MM.1S (cell line): ENCODE measurements at regions not wholly inside any gene's neighbourhood (a gene's known extent, or its start where the extent isn't known, plus 50 kb on each side); places are given as distances from the start of the nearest gene placed in this dataset.

Experiments
- DNase-seq: peaks from one replicate; pipeline ENCODE4 v3.0.0-alpha.2; 2015
- H2AFZ ChIP-seq: fragments of 300-600 bp; sonication (generic); 2 replicates; pipeline ENCODE4 v1.6.0; 2016; ENCODE audit warnings: antibody characterized with exemption, low read length
- H3F3A ChIP-seq: fragments of 300-600 bp; sonication (generic); 2 replicates; pipeline ENCODE4 v1.6.1; 2016; ENCODE audit warnings: mild to moderate bottlenecking, antibody characterized with exemption, low read length, moderate library complexity, mixed read lengths; ENCODE audit not compliant: insufficient read depth
- H3K27ac ChIP-seq: fragments of 300-600 bp; sonication (generic); 2 replicates; pipeline ENCODE4 v1.5.1; 2016; ENCODE audit warnings: mild to moderate bottlenecking, low read length
- H3K27me3 ChIP-seq: fragments of 300-600 bp; sonication (generic); replicated peaks from 2 replicates; pipeline ENCODE4 v1.6.0; 2016; ENCODE audit warnings: low read length; ENCODE audit not compliant: insufficient read depth
- H3K36me3 ChIP-seq: fragments of 300-600 bp; sonication (generic); replicated peaks from 2 replicates; pipeline ENCODE4 v1.6.1; 2016; ENCODE audit warnings: mild to moderate bottlenecking, low read length, mixed read lengths; ENCODE audit not compliant: insufficient read depth
- H3K4me1 ChIP-seq: fragments of 300-600 bp; sonication (generic); 2 replicates; pipeline ENCODE4 v1.6.1; 2016; ENCODE audit warnings: low read length, mixed read lengths
- H3K4me2 ChIP-seq: fragments of 300-600 bp; sonication (generic); 2 replicates; pipeline ENCODE4 v1.6.0; 2016; ENCODE audit warnings: low read depth, low read length
- H3K4me3 ChIP-seq: fragments of 300-600 bp; sonication (generic); 2 replicates; pipeline ENCODE4 v1.5.1; 2016; ENCODE audit warnings: low read length, mixed read lengths
- H3K79me2 ChIP-seq: fragments of 300-600 bp; sonication (generic); 2 replicates; pipeline ENCODE4 v1.6.1; 2016; ENCODE audit warnings: mixed run types, low read length, mixed read lengths
- H3K9ac ChIP-seq: fragments of 300-600 bp; sonication (generic); 2 replicates; pipeline ENCODE4 v1.6.1; 2016; ENCODE audit warnings: low read length, mixed read lengths
- H3K9me2 ChIP-seq: fragments of 300-600 bp; sonication (generic); replicated peaks from 2 replicates; pipeline ENCODE4 v1.6.1; 2016; ENCODE audit warnings: mild to moderate bottlenecking, low read length, mixed read lengths; ENCODE audit not compliant: insufficient read depth
- H3K9me3 ChIP-seq: fragments of 300-600 bp; sonication (generic); replicated peaks from 2 replicates; pipeline ENCODE4 v1.6.1; 2016; ENCODE audit warnings: mild to moderate bottlenecking, low read length, mixed read lengths; ENCODE audit not compliant: insufficient read depth
- H4K20me1 ChIP-seq: fragments of 300-600 bp; sonication (generic); 2 replicates; pipeline ENCODE4 v1.6.1; 2016; ENCODE audit warnings: mild to moderate bottlenecking, low read length, moderate library complexity, mixed read lengths; ENCODE audit not compliant: insufficient read depth
- EZH2 ChIP-seq: fragments of 300-600 bp; sonication (generic); optimal IDR thresholded peaks from 2 replicates; pipeline ENCODE3; 2017; ENCODE audit warnings: low read depth, mild to moderate bottlenecking, antibody characterized with exemption, low read length, mixed read lengths
- EZH2phosphoT487 ChIP-seq: fragments of 300-600 bp; sonication (generic); IDR thresholded peaks from 2 replicates; pipeline ENCODE4 v1.6.1; 2018; ENCODE audit warnings: antibody characterized with exemption, low read length
- TF ChIP-seq, protein P1 (sequence below): fragments of 300-600 bp; sonication (generic); IDR thresholded peaks from 2 replicates; pipeline ENCODE4 v1.5.1; 2016; ENCODE audit warnings: antibody characterized with exemption, low read length, mixed read lengths

DNA sequence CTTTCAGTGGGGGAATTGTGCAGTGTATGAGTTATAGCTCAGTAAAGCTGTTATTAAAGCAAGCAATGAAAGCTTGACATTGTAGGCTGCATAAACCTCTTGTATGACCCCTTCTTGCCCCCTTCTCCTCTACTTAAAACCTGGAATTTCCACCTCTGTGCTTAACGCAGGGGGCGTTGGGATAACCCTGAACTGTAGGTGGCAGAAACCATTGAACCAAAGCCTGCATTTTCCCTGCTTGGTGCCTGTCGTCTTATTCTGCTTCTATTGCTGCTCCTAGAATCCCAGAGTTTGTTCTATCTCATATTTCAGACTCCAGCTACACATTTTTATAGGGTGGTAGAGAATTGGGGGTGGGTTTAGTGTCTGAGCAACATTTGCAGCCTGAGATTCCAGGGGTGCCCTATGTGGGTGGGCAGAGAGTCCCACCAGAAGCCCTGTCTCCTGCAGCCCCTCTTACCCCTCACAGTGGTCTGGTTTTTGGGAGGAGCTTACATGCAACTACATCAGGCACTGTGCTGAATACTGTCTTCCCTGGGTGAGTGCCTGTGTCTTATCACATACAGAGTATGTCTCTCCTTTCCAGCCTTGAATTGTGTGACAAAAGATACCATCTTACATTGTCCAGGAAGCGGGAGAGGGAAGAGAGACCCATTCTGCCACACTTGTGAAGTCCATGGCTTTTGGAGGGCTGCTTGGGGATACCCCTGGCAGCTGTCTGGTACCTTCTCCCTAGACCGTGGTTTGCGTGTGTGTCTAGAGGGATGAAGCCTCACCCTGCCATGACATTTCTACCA, 407.7 kb upstream of the EEF2KMT start:
- H3F3A ChIP-seq, result no peaks in the 10 kb centered on the region
- H3K79me2 ChIP-seq, result no peaks in the 10 kb centered on the region
- TF ChIP-seq EZH2phosphoT487, result no peak
- TF ChIP-seq, protein P1, sequence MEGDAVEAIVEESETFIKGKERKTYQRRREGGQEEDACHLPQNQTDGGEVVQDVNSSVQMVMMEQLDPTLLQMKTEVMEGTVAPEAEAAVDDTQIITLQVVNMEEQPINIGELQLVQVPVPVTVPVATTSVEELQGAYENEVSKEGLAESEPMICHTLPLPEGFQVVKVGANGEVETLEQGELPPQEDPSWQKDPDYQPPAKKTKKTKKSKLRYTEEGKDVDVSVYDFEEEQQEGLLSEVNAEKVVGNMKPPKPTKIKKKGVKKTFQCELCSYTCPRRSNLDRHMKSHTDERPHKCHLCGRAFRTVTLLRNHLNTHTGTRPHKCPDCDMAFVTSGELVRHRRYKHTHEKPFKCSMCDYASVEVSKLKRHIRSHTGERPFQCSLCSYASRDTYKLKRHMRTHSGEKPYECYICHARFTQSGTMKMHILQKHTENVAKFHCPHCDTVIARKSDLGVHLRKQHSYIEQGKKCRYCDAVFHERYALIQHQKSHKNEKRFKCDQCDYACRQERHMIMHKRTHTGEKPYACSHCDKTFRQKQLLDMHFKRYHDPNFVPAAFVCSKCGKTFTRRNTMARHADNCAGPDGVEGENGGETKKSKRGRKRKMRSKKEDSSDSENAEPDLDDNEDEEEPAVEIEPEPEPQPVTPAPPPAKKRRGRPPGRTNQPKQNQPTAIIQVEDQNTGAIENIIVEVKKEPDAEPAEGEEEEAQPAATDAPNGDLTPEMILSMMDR, result no peak
- TF ChIP-seq EZH2, result no peak
- H3K9ac ChIP-seq, result no peak overlapping the region
- no peak overlapping the region for H3K27ac ChIP-seq
- H3K36me3 ChIP-seq, result no peaks in the 10 kb centered on the region
- no peak overlapping the region for H3K4me2 ChIP-seq
- H2AFZ ChIP-seq, result no peak overlapping the region
- no peak overlapping the region for H3K4me3 ChIP-seq
- no peaks in the 10 kb centered on the region for H3K9me2 ChIP-seq
- H3K27me3 ChIP-seq, result no peaks in the 10 kb centered on the region
- H3K4me1 ChIP-seq, result no peaks in the 10 kb centered on the region
- DNase-seq, result no peak
- H4K20me1 ChIP-seq, result no peaks in the 10 kb centered on the region
- no peaks in the 10 kb centered on the region for H3K9me3 ChIP-seq

DNA sequence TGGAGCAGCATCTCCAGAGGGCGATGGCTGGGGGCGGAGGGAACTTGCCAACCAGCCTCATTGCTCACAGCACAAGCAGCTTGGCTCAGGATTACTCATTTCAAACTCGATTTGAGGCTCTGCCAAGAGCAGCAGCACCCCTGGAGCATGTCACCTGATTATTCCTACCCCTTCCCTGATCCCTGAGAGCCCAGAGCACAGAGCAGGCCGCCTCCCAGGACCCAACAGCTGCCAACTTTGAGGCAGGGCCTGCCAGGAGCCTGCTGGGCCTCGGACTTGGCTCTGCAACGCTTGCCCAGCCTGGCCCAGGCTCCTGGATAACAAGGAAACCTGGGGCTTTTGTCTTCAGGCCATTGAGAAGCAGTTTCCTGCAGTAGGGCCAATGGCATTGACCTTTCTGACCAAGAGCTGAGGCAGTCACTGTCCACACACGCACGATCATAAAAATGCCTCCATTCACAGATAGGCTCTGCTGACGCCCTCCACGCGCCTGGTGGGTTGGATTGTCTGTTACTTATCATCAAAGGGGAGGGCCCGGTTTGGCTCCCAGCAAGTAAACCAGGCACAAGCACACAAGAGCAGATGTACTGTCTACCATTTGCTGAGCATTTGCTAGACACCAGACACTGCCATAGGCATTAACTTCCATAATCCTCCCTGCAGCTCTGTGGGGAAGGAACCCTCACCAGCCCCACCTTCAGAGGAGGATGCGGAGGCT, 406.6 kb upstream of the EEF2KMT start:
- Histone ChIP-seq H3F3A (no peaks in the 10 kb centered on the region), H3K9me3 (no peaks in the 10 kb centered on the region), H4K20me1 (no peaks in the 10 kb centered on the region), H3K27ac (no peak overlapping the region), H3K4me3 (no peak overlapping the region), H3K4me2 (no peak overlapping the region), H3K9ac (no peak overlapping the region), H3K36me3 (no peaks in the 10 kb centered on the region), H3K9me2 (no peaks in the 10 kb centered on the region), H3K79me2 (no peaks in the 10 kb centered on the region), H3K27me3 (no peaks in the 10 kb centered on the region), H2AFZ (no peak overlapping the region), H3K4me1 (no peaks in the 10 kb centered on the region)
- TF ChIP-seq, protein P1, result no peak
- no peak for TF ChIP-seq EZH2
- no peak for TF ChIP-seq EZH2phosphoT487
- no peak for DNase-seq

DNA sequence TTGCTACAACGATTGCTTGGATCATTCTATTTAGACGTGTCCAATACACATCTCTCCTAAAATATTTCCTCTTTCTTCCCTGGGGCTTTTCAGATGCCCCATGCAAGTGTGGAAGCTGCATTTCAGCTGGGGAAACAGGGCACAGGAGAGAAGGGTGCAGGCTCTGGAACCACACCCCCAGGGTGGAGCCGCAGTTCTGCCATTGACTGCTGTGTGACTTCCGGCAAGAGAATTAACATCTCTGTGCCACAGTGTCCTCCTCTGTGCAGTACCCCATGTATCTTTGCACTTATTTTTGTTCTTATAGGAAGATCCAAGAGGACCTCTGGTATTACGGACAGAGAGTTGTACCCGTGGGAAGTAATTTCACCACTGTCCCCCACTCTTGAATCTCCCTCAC, 405.3 kb upstream of the EEF2KMT start:
- no peak for DNase-seq
- Histone ChIP-seq H3K9me2 (no peaks in the 10 kb centered on the region), H3K36me3 (no peaks in the 10 kb centered on the region), H3K9me3 (no peaks in the 10 kb centered on the region), H3K27me3 (no peaks in the 10 kb centered on the region), H3K4me2 (no peak overlapping the region), H2AFZ (no peak overlapping the region), H3K4me3 (no peak overlapping the region), H3K79me2 (no peaks in the 10 kb centered on the region), H4K20me1 (no peaks in the 10 kb centered on the region), H3K27ac (no peak overlapping the region), H3K9ac (no peak overlapping the region), H3K4me1 (no peaks in the 10 kb centered on the region), H3F3A (no peaks in the 10 kb centered on the region)
- TF ChIP-seq, protein P1, result no peak
- TF ChIP-seq EZH2 (no peak), EZH2phosphoT487 (no peak)
